ENCODE measurements at regions not wholly inside any gene's neighbourhood (a gene's known extent, or its start where the extent isn't known, plus 50 kb on each side); places are given as distances from the start of the nearest gene placed in this dataset.

- TF ChIP-seq, protein P1, sequence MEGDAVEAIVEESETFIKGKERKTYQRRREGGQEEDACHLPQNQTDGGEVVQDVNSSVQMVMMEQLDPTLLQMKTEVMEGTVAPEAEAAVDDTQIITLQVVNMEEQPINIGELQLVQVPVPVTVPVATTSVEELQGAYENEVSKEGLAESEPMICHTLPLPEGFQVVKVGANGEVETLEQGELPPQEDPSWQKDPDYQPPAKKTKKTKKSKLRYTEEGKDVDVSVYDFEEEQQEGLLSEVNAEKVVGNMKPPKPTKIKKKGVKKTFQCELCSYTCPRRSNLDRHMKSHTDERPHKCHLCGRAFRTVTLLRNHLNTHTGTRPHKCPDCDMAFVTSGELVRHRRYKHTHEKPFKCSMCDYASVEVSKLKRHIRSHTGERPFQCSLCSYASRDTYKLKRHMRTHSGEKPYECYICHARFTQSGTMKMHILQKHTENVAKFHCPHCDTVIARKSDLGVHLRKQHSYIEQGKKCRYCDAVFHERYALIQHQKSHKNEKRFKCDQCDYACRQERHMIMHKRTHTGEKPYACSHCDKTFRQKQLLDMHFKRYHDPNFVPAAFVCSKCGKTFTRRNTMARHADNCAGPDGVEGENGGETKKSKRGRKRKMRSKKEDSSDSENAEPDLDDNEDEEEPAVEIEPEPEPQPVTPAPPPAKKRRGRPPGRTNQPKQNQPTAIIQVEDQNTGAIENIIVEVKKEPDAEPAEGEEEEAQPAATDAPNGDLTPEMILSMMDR (IDR thresholded peaks at IDR 0.05) = no peak
- TF ChIP-seq TCF7L2 (IDR thresholded peaks at IDR 0.05; ENCODE audit: low read depth, low read length) = no peak
- TF ChIP-seq, protein P2, sequence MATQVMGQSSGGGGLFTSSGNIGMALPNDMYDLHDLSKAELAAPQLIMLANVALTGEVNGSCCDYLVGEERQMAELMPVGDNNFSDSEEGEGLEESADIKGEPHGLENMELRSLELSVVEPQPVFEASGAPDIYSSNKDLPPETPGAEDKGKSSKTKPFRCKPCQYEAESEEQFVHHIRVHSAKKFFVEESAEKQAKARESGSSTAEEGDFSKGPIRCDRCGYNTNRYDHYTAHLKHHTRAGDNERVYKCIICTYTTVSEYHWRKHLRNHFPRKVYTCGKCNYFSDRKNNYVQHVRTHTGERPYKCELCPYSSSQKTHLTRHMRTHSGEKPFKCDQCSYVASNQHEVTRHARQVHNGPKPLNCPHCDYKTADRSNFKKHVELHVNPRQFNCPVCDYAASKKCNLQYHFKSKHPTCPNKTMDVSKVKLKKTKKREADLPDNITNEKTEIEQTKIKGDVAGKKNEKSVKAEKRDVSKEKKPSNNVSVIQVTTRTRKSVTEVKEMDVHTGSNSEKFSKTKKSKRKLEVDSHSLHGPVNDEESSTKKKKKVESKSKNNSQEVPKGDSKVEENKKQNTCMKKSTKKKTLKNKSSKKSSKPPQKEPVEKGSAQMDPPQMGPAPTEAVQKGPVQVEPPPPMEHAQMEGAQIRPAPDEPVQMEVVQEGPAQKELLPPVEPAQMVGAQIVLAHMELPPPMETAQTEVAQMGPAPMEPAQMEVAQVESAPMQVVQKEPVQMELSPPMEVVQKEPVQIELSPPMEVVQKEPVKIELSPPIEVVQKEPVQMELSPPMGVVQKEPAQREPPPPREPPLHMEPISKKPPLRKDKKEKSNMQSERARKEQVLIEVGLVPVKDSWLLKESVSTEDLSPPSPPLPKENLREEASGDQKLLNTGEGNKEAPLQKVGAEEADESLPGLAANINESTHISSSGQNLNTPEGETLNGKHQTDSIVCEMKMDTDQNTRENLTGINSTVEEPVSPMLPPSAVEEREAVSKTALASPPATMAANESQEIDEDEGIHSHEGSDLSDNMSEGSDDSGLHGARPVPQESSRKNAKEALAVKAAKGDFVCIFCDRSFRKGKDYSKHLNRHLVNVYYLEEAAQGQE (IDR thresholded peaks at IDR 0.05; ENCODE audit: insufficient read depth in 1 of 2, low read depth in 2 of 2, low read length in 1 of 2) = no peak
Observed at GRCh38 chr2:100207411-100207885, 65.1 kb upstream of the AFF3 start.

Data from Panc1 (cell line).